Central memory CD8-positive, alpha-beta T cell (primary cell): ENCODE measurements at regions not wholly inside any gene's neighbourhood (a gene's known extent, or its start where the extent isn't known, plus 50 kb on each side); places are given as distances from the start of the nearest gene placed in this dataset.

Experiments
- ATAC-seq: fragments of 150-1000 bp; cut with Tn5 transposase; replicated peaks from 2 replicates; pipeline ENCODE4 v1.10.0; 2022; ENCODE audit warnings: mild to moderate bottlenecking, moderate FRiP score, moderate number of reproducible peaks; ENCODE audit not compliant: poor library complexity, severe bottlenecking; ENCODE audit errors: extremely low read depth
- DNase-seq, 2 donors: peaks; one replicate each; pipeline ENCODE4 v3.0.0; 2021; ENCODE audit warnings: low spot score in 2 of 2
- H3K27ac Mint-ChIP-seq: one replicate; pipeline ENCODE4 v1.8.0; 2022; ENCODE audit warnings: low read depth, mild to moderate bottlenecking, moderate library complexity, mixed read lengths
- H3K27me3 Mint-ChIP-seq: one replicate; pipeline ENCODE4 v1.8.0; 2022; ENCODE audit warnings: mixed read lengths
- H3K36me3 Mint-ChIP-seq: one replicate; pipeline ENCODE4 v1.8.0; 2022; ENCODE audit warnings: mild to moderate bottlenecking, moderate library complexity, mixed read lengths; ENCODE audit not compliant: insufficient read depth
- H3K4me1 Mint-ChIP-seq: one replicate; pipeline ENCODE4 v1.8.0; 2022; ENCODE audit warnings: mixed read lengths
- H3K4me3 Mint-ChIP-seq: one replicate; pipeline ENCODE4 v1.8.0; 2022; ENCODE audit warnings: mild to moderate bottlenecking, moderate library complexity, mixed read lengths
- H3K9me3 Mint-ChIP-seq: one replicate; pipeline ENCODE4 v1.8.0; 2022; ENCODE audit warnings: mixed read lengths

DNA sequence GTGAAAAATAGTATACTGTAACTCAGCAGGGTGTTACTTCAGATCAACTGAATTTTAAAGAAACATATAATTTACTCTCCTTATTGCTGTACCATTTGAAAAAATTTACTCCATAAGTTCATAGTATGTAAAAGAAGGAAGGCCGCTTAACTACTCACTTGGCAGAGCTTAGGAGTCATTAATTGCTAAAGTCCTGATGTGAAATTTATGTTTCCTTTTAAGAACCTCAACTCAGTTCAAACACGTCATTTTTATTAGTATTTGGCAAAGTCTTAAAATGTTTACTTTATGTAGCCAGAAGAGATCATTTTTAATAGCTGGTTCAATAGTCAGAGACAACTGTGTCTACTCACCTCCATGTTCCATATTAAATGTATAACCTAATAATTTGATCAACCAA, 268.6 kb downstream of the CDH10 start:
- H3K9me3 Mint-ChIP-seq: peaks cover 15% of the 10 kb centered on the region
- ATAC-seq: no peak

GRCh38 chr5:24376616-24377015, 268.2 kb downstream of the CDH10 start:
- Mint-ChIP-seq H3K4me3 (no peak overlapping the region), H3K9me3 (peaks cover 15% of the 10 kb centered on the region), H3K27ac (no peak overlapping the region), H3K4me1 (no peaks in the 10 kb centered on the region), H3K36me3 (no peaks in the 10 kb centered on the region), H3K27me3 (no peaks in the 10 kb centered on the region)
- DNase-seq (no peak), ATAC-seq (no peak)

More for the DNA sequence above, 268.6 kb downstream of the CDH10 start:
- Mint-ChIP-seq H3K27me3 (no peaks in the 10 kb centered on the region), H3K4me3 (no peak overlapping the region), H3K27ac (no peak overlapping the region), H3K36me3 (no peaks in the 10 kb centered on the region), H3K4me1 (no peaks in the 10 kb centered on the region)
- DNase-seq: no peak

DNA sequence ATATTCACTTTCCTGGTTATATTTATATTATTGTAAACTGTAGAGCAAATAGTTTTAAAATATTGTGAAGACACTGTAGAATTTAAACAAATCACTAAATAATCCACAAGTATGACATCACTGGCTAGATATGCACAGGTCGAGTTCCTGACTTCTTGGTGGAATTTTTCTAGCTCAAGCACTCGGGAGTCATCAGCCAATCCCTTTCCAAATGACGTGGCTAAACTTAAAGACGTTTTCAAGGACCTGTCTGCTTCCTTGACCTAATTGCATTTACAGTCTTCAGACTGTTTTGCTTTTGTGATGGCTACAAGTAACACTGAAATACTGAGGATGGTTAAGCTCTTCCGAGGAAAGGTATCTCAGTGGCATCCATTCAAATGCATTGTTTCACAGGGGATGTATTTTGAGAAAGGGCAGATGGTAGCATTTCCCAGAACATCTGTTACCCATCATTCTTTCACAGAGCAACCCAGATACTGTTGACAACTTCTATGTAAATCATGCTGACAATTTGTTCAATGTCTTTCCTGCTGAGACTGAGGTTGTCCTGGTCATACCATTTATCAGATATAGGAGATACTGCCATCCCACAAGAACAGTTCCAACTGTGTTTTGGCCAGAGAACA, 262.8 kb downstream of the CDH10 start:
- no peaks in the 10 kb centered on the region for H3K36me3 Mint-ChIP-seq
- peaks cover under 1% of the 10 kb centered on the region for H3K9me3 Mint-ChIP-seq
- H3K27me3 Mint-ChIP-seq: no peaks in the 10 kb centered on the region
- no peak for DNase-seq
- H3K4me1 Mint-ChIP-seq: no peaks in the 10 kb centered on the region
- H3K4me3 Mint-ChIP-seq: no peak overlapping the region
- no peak for ATAC-seq
- no peak overlapping the region for H3K27ac Mint-ChIP-seq

- H3K9me3 Mint-ChIP-seq: no peaks in the 10 kb centered on the region
- H3K4me1 Mint-ChIP-seq: no peaks in the 10 kb centered on the region
- peaks cover 1% of the 10 kb centered on the region for H3K36me3 Mint-ChIP-seq
- H3K27ac Mint-ChIP-seq: no peak overlapping the region
- ATAC-seq (no peak), DNase-seq (no peak)
- H3K4me3 Mint-ChIP-seq: no peak overlapping the region
- H3K27me3 Mint-ChIP-seq: no peaks in the 10 kb centered on the region
Observed at GRCh38 chr5:24385070-24385469, 259.7 kb downstream of the CDH10 start.

- H3K4me1 Mint-ChIP-seq: no peaks in the 10 kb centered on the region
- no peaks in the 10 kb centered on the region for H3K27me3 Mint-ChIP-seq
- DNase-seq (no peak), ATAC-seq (no peak)
- peaks cover 1% of the 10 kb centered on the region for H3K36me3 Mint-ChIP-seq
- H3K9me3 Mint-ChIP-seq: no peaks in the 10 kb centered on the region
- H3K27ac Mint-ChIP-seq: no peak overlapping the region
- H3K4me3 Mint-ChIP-seq: no peak overlapping the region
Observed at GRCh38 chr5:24385617-24386016, 259.2 kb downstream of the CDH10 start.

DNA sequence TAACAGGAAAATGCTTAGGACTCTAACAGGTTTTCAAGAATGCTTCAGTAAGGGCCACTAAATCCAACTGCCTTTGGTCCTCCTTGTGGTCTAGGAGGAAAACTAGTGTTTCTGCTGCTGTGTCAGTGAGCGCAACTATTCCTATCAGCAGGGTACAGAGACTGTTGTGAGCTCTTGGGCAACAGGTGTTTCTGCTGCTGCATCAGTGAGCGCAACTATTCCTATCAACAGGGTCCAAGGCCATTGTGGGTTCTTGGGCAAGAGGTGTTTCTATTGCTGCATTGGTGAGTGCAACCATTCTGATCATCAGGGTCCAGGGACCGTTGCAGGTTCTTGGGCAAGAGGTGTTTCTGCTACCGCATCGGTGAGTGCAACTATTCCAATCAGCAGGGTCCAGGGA, 256.3 kb downstream of the CDH10 start:
- ATAC-seq (no peak), DNase-seq (no peak)
- H3K27ac Mint-ChIP-seq: no peak overlapping the region
- H3K36me3 Mint-ChIP-seq: peaks cover 1% of the 10 kb centered on the region
- H3K4me1 Mint-ChIP-seq: no peaks in the 10 kb centered on the region
- H3K9me3 Mint-ChIP-seq: no peaks in the 10 kb centered on the region
- H3K27me3 Mint-ChIP-seq: no peaks in the 10 kb centered on the region
- no peak overlapping the region for H3K4me3 Mint-ChIP-seq

GRCh38 chr5:24389968-24390367, 254.8 kb downstream of the CDH10 start:
- no peak overlapping the region for H3K4me3 Mint-ChIP-seq
- H3K27me3 Mint-ChIP-seq: no peaks in the 10 kb centered on the region
- H3K27ac Mint-ChIP-seq: no peak overlapping the region
- no peaks in the 10 kb centered on the region for H3K4me1 Mint-ChIP-seq
- DNase-seq (no peak), ATAC-seq (no peak)
- peaks cover 8% of the 10 kb centered on the region for H3K9me3 Mint-ChIP-seq
- H3K36me3 Mint-ChIP-seq: peaks cover 1% of the 10 kb centered on the region

DNA sequence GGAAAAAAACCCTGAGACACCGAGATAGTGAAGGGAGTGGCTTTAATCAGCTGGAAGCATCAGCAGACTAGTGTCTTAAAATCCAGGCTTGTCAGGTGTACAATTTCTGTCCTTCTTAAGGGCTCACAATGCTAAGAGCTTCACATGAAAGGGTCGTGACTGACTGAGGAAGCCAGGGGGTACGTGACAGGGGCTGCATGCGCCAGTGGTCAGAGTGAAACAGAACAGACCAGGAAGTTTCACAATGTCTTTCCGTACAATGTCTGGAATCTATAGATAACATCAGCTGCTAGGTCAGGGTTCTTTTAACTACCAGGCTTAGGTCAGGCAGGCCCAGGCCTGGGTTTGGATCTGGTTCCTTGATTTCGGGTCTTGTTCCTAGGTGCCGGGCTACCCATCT, 253.0 kb downstream of the CDH10 start:
- no peak overlapping the region for H3K27ac Mint-ChIP-seq
- no peaks in the 10 kb centered on the region for H3K27me3 Mint-ChIP-seq
- H3K4me1 Mint-ChIP-seq: no peaks in the 10 kb centered on the region

DNA sequence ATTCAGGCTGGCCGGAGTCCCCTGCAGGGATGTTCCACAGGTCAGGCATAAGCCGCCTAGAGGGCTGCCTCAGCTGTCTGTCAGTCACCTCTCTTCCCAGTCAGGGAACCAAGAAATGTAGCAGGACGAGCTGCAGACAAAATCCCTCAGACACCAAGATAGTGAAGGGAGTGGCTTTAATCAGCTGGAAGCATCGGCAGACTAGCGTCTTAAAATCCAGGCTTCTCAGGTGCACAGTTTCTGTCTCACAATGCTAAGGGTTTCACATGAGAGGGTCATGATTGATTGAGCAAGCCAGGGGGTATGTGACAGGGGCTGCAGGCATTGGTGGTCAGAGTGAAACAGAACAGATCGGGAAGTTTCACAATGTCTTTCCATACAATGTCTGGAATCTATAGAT, 247.2 kb downstream of the CDH10 start:
- H3K9me3 Mint-ChIP-seq: peaks cover 40% of the 10 kb centered on the region
- no peak overlapping the region for H3K27ac Mint-ChIP-seq
- no peak overlapping the region for H3K4me3 Mint-ChIP-seq
- no peaks in the 10 kb centered on the region for H3K36me3 Mint-ChIP-seq
- no peak for ATAC-seq
- no peaks in the 10 kb centered on the region for H3K27me3 Mint-ChIP-seq
- H3K4me1 Mint-ChIP-seq: no peaks in the 10 kb centered on the region
- no peak for DNase-seq

More for the DNA sequence above, 253.0 kb downstream of the CDH10 start:
- Mint-ChIP-seq H3K36me3 (peaks cover 1% of the 10 kb centered on the region), H3K4me3 (no peak overlapping the region), H3K9me3 (peaks cover 15% of the 10 kb centered on the region)
- no peak for ATAC-seq
- no peak for DNase-seq

GRCh38 chr5:24401773-24402172, 243.0 kb downstream of the CDH10 start:
- H3K4me3 Mint-ChIP-seq: no peak overlapping the region
- H3K36me3 Mint-ChIP-seq: no peaks in the 10 kb centered on the region
- H3K4me1 Mint-ChIP-seq: no peaks in the 10 kb centered on the region
- no peak for ATAC-seq
- no peak overlapping the region for H3K27ac Mint-ChIP-seq
- DNase-seq: no peak
- no peaks in the 10 kb centered on the region for H3K27me3 Mint-ChIP-seq
- peaks cover 27% of the 10 kb centered on the region for H3K9me3 Mint-ChIP-seq

- Mint-ChIP-seq H3K27ac (no peak overlapping the region), H3K4me3 (no peak overlapping the region), H3K36me3 (no peaks in the 10 kb centered on the region), H3K27me3 (no peaks in the 10 kb centered on the region), H3K9me3 (peaks cover 3% of the 10 kb centered on the region), H3K4me1 (no peaks in the 10 kb centered on the region)
- ATAC-seq (no peak), DNase-seq (no peak)
Observed at GRCh38 chr5:24407466-24407865, 237.3 kb downstream of the CDH10 start.

- no peaks in the 10 kb centered on the region for H3K4me1 Mint-ChIP-seq
- no peaks in the 10 kb centered on the region for H3K27me3 Mint-ChIP-seq
- H3K9me3 Mint-ChIP-seq: peaks cover 15% of the 10 kb centered on the region
- no peak overlapping the region for H3K27ac Mint-ChIP-seq
- no peak for DNase-seq
- no peaks in the 10 kb centered on the region for H3K36me3 Mint-ChIP-seq
- no peak overlapping the region for H3K4me3 Mint-ChIP-seq
- no peak for ATAC-seq
Observed at GRCh38 chr5:24428345-24428744, 216.4 kb downstream of the CDH10 start.

DNA sequence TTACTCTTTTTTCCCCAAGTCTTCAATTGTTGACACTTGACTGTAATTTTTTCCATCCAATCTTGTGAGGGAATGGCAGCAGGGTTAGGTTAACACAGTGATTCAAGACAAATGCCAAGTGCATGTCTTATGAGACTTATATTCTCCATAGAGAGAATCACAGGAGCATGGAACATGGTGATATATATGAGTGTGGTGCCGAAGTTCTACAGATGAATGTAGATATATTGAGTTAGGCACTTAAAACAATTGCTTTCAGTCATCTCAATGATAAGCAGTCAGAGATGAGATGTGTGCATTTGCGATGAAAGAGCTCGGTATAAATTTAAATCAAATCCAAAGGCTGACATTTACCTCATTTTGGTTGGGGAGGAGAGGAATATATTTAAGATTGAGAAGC, 211.2 kb downstream of the CDH10 start:
- H3K27ac Mint-ChIP-seq: no peak overlapping the region
- no peaks in the 10 kb centered on the region for H3K27me3 Mint-ChIP-seq
- no peak overlapping the region for H3K4me3 Mint-ChIP-seq
- no peaks in the 10 kb centered on the region for H3K4me1 Mint-ChIP-seq
- peaks cover 8% of the 10 kb centered on the region for H3K9me3 Mint-ChIP-seq
- DNase-seq: no peak
- no peak for ATAC-seq
- no peaks in the 10 kb centered on the region for H3K36me3 Mint-ChIP-seq
